Panc1 (cell line): ENCODE measurements at regions not wholly inside any gene's neighbourhood (a gene's known extent, or its start where the extent isn't known, plus 50 kb on each side); places are given as distances from the start of the nearest gene placed in this dataset.

Experiments used
- CTCF ChIP-seq: fragments of 450-650 bp; IDR thresholded peaks from 2 replicates; pipeline ENCODE4 v1.5.1; 2017; ENCODE audit warnings: mild to moderate bottlenecking
- POLR2AphosphoS5 ChIP-seq: IDR thresholded peaks from 2 replicates; pipeline ENCODE4 v1.6.1; 2012; ENCODE audit warnings: mild to moderate bottlenecking, low read depth, low read length, moderate library complexity
- REST ChIP-seq, 2 experiments: IDR thresholded peaks; 2 replicates each; pipeline ENCODE4 v1.6.1; 2011 to 2012; ENCODE audit warnings: low read depth in 2 of 2, control low read depth in 1 of 2, low read length in 1 of 2, mild to moderate bottlenecking in 1 of 2, moderate library complexity in 1 of 2; ENCODE audit not compliant: insufficient read depth in 1 of 2
- TCF7L2 ChIP-seq: IDR thresholded peaks from 2 replicates; pipeline ENCODE4 v1.6.1; 2011; ENCODE audit warnings: mild to moderate bottlenecking, low read depth, low read length, inconsistent platforms

GRCh38 chr7:118436663-118437062 lies 212.2 kb downstream of the ANKRD7 start:
- no peak for TF ChIP-seq CTCF
- TF ChIP-seq POLR2AphosphoS5: no peak
- no peak for TF ChIP-seq REST (IDR thresholded peaks at IDR 0.05; ENCODE audit: insufficient read depth in 1 of 2, low read depth in 2 of 2, low read length in 1 of 2)
- TF ChIP-seq TCF7L2: no peak
